ENCODE measurements at regions not wholly inside any gene's neighbourhood (a gene's known extent, or its start where the extent isn't known, plus 50 kb on each side); places are given as distances from the start of the nearest gene placed in this dataset.

DNA sequence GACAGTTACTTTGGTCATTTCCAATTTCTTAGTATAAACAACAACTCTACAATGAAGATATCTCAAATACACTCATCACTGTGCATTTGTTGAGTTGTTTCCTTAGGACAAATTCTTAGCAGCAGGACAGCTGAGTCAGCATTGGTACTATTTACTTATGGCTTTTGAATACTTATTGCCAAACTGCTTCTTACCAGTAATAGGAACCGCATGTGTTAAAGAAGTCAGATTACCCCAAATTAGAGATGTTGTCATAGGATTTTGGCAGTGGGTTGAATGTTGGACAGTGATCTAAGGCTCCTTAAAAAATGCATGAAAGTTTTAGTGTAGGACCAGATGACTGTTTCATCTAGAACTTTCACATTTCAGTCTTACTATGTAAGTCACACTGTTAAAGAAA lies 280.1 kb upstream of the DMRT1 start:
- no peak overlapping the region for H3K27ac ChIP-seq
- TF ChIP-seq ZFX (IDR thresholded peaks at IDR 0.05; ENCODE audit: borderline replicate concordance): no peak
- TF ChIP-seq, protein P1, sequence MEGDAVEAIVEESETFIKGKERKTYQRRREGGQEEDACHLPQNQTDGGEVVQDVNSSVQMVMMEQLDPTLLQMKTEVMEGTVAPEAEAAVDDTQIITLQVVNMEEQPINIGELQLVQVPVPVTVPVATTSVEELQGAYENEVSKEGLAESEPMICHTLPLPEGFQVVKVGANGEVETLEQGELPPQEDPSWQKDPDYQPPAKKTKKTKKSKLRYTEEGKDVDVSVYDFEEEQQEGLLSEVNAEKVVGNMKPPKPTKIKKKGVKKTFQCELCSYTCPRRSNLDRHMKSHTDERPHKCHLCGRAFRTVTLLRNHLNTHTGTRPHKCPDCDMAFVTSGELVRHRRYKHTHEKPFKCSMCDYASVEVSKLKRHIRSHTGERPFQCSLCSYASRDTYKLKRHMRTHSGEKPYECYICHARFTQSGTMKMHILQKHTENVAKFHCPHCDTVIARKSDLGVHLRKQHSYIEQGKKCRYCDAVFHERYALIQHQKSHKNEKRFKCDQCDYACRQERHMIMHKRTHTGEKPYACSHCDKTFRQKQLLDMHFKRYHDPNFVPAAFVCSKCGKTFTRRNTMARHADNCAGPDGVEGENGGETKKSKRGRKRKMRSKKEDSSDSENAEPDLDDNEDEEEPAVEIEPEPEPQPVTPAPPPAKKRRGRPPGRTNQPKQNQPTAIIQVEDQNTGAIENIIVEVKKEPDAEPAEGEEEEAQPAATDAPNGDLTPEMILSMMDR (IDR thresholded peaks at IDR 0.05): no peak

DNA sequence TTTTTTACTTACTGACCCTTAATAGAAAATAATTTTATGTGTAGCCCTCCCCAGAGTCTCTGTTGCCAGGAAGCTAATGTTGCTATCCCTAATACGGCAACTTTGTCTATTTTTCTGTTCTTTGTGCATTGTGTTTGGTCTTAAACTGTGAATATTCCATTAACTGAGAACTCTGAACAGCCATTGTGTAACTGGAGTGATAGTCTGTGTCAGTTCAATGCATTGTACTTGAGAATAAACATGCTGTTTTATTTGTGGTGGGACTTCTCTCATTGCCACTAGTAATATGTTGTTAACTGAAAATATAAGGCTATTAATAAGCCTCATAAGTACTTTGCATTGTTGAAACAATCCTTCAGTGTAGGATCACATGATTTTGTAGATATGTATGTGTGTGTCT lies 278.3 kb upstream of the DMRT1 start:
- H3K27ac ChIP-seq: peak overlapping the region; percentile 52
- TF ChIP-seq, protein P1 (IDR thresholded peaks at IDR 0.05): no peak
- no peak for TF ChIP-seq ZFX (IDR thresholded peaks at IDR 0.05; ENCODE audit: borderline replicate concordance)

DNA sequence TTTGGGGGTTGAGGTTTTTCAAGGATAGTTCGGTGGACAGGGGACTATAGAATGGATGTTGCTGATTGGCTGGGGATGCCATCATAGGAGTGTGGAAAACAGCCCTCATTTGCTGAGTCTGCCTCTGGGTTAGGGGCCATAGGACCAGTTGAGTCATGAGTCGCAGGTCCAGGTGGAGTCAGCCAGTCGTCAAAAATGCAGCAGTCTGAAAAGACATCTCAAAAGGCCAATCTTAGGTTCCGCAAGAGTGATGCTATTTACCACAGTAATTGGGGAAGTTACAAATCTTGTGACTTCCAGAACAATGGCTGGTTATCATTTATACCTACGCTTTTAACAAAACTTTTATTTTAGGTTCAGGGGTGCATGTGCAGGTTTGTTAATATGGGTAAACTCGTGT lies 276.0 kb upstream of the DMRT1 start:
- no peak overlapping the region for H3K27ac ChIP-seq
- TF ChIP-seq ZFX (IDR thresholded peaks at IDR 0.05; ENCODE audit: borderline replicate concordance): no peak
- TF ChIP-seq, protein P1 (IDR thresholded peaks at IDR 0.05): no peak

DNA sequence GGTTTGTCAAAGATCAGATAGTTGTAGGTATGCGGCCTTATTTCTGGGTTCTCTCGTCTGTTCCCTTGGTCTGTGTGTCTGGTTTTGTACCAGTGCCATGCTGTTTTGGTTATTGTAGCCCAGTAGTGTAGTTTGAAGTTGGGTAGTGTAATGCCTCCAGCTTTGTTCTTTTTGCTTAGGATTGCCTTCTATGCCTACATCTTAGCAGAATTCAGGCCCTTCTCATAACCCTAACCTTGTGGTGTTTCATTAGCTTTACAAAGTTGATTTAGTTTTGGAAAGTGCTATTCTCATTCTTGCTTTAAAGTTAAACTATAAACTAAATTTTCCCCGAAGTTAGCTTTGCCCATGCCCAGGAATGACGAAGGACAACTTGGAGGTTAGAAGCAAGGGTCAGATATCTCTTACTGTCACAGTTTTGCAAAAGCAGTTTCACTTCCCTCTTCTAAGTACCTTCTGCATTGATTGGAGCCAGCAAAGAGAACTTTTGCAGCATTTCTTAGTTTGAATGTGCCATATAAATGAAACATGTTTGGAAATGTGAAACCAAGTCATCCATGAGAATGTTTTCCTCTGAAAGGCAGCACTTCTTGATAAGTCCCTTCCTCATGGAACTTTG lies 274.3 kb upstream of the DMRT1 start:
- H3K27ac ChIP-seq: no peak overlapping the region
- TF ChIP-seq, protein P1 (IDR thresholded peaks at IDR 0.05): no peak
- TF ChIP-seq ZFX (IDR thresholded peaks at IDR 0.05; ENCODE audit: borderline replicate concordance): no peak

DNA sequence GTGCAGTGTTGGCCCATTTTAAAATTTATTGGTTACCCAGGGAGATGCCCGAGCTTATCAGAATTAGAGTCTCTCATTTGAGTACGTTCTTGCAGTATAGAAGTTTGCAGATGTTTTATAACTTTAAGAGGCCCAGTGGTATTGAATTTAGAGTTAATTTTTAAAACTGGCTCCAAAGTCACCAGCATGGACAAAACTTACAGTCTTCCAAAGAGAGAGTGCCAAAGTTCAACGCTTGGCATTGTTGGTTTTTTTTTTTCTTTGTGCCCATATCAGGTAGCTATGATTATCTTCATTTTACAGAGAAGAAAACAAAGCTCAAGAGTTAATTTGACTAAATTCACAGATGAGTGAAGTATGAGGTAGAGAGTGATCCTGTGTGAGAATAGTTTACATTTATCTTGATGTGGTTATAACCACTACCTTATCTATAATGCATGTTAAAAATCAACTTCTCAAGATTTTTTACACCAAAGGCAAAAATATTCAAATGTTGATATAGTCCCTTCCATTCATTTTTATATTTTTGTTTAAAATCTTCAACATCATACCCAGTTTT lies 273.7 kb upstream of the DMRT1 start:
- TF ChIP-seq ZFX (IDR thresholded peaks at IDR 0.05; ENCODE audit: borderline replicate concordance): no peak
- TF ChIP-seq, protein P1 (IDR thresholded peaks at IDR 0.05): no peak
- no peak overlapping the region for H3K27ac ChIP-seq

DNA sequence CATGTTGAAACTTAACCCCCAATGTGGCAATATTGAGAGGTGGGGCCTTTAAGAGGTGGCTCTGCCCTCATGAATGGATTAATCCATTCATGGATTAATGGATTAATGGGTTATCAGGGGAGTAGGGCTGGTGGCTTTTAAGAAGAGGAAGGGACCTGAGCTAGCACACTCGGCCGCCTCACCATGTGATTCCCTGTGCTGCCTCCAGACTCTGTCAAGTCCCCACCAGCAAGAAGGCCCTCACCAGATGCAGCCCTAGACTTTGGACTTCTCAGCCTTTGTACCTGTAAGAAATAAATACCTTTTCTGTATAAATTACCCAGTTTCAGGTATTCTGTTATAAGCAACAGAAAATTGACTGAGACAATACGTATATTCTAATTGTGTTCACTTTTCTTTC lies 272.2 kb upstream of the DMRT1 start:
- TF ChIP-seq, protein P1 (IDR thresholded peaks at IDR 0.05): no peak
- H3K27ac ChIP-seq: no peak overlapping the region

DNA sequence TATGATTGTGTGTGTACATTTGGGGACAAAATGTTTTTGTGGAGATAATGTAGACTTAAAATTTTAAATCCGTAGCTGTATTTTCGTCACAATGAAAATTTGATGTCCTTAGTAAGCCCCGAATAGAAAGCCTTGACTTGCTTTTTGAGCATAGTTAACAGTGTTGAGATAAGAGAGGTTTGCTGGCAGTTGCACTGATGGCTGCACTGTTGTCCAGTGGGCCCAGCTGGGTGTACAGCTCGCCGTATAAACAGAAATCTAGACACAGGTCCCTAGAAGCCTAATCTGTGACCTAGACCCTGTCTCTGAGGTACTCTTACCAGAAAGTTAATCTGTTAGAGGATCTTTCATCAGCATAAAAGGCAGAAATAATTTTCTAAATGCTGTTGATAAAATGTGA lies 271.3 kb upstream of the DMRT1 start:
- H3K27ac ChIP-seq: no peak overlapping the region

DNA sequence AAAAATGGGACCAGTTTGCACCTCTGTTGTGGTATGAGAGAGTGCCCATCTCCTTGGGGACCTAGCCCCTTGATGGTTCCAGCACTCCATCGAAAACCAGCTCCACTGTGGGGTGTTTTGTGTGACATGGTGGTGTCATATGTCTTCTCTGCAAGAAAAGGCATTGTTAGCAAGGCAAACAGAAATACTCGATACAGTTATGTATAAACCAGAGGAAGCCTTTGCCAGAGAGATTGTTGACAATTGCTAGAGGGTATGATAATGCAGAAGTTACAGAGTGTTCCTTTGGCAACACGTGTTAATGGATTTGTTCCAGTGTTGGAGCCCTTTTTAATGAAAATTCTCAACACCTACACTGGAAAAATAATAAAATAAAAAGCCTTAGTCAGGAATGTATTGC lies 270.4 kb upstream of the DMRT1 start:
- TF ChIP-seq, protein P1 (IDR thresholded peaks at IDR 0.05): no peak
- TF ChIP-seq ZFX (IDR thresholded peaks at IDR 0.05; ENCODE audit: borderline replicate concordance): no peak
- peak overlapping the region; percentile 22 for H3K27ac ChIP-seq

More for the DNA sequence above, 271.3 kb upstream of the DMRT1 start:
- no peak for TF ChIP-seq ZFX (IDR thresholded peaks at IDR 0.05; ENCODE audit: borderline replicate concordance)

All from 22Rv1 (cell line).